KOPT-K1 (cell line): ENCODE measurements at regions not wholly inside any gene's neighbourhood (a gene's known extent, or its start where the extent isn't known, plus 50 kb on each side); places are given as distances from the start of the nearest gene placed in this dataset.

ENCODE experiments used
- H3K27ac ChIP-seq: fragments of 200-600 bp; sonication (generic); 2 replicates; pipeline ENCODE4 v1.5.1; 2016; ENCODE audit warnings: antibody characterized with exemption, mild to moderate bottlenecking, low read depth, low read length; ENCODE audit not compliant: poor library complexity, severe bottlenecking
- H3K36me3 ChIP-seq: fragments of 200-600 bp; sonication (generic); 2 replicates; pipeline ENCODE4 v1.5.1; 2017; ENCODE audit warnings: antibody characterized with exemption, mild to moderate bottlenecking, low read length, moderate library complexity; ENCODE audit not compliant: insufficient read depth
- H3K9me3 ChIP-seq: fragments of 200-600 bp; sonication (generic); 2 replicates; pipeline ENCODE4 v1.5.1; 2017; ENCODE audit warnings: antibody characterized with exemption, low read length, mild to moderate bottlenecking; ENCODE audit not compliant: insufficient read depth, poor library complexity, severe bottlenecking

GRCh38 chr1:191561276-191561675, 597.0 kb upstream of the RGS18 start:
- no peaks in the 10 kb centered on the region for H3K36me3 ChIP-seq
- no peak overlapping the region for H3K27ac ChIP-seq
- no peaks in the 10 kb centered on the region for H3K9me3 ChIP-seq

GRCh38 chr1:191564275-191564674, 594.0 kb upstream of the RGS18 start:
- H3K9me3 ChIP-seq, result no peaks in the 10 kb centered on the region
- no peaks in the 10 kb centered on the region for H3K36me3 ChIP-seq

GRCh38 chr1:191572479-191572878, 585.8 kb upstream of the RGS18 start:
- Histone ChIP-seq H3K36me3 (no peaks in the 10 kb centered on the region), H3K9me3 (no peaks in the 10 kb centered on the region), H3K27ac (no peak overlapping the region)

More at GRCh38 chr1:191564275-191564674, 594.0 kb upstream of the RGS18 start:
- H3K27ac ChIP-seq, result no peak overlapping the region

- no peaks in the 10 kb centered on the region for H3K9me3 ChIP-seq
- no peaks in the 10 kb centered on the region for H3K36me3 ChIP-seq
- no peak overlapping the region for H3K27ac ChIP-seq
Observed at GRCh38 chr1:191575180-191575579, 583.1 kb upstream of the RGS18 start.

GRCh38 chr1:191575746-191576145, 582.5 kb upstream of the RGS18 start:
- no peaks in the 10 kb centered on the region for H3K9me3 ChIP-seq
- no peaks in the 10 kb centered on the region for H3K36me3 ChIP-seq
- H3K27ac ChIP-seq, result no peak overlapping the region

- no peak overlapping the region for H3K27ac ChIP-seq
- H3K9me3 ChIP-seq, result no peaks in the 10 kb centered on the region
- H3K36me3 ChIP-seq, result no peaks in the 10 kb centered on the region
Observed at GRCh38 chr1:191577213-191577612, 581.0 kb upstream of the RGS18 start.

- no peak overlapping the region for H3K27ac ChIP-seq
- H3K9me3 ChIP-seq, result no peaks in the 10 kb centered on the region
- H3K36me3 ChIP-seq, result no peaks in the 10 kb centered on the region
Observed at GRCh38 chr1:191578281-191578680, 580.0 kb upstream of the RGS18 start.

GRCh38 chr1:191579019-191579418, 579.2 kb upstream of the RGS18 start:
- H3K9me3 ChIP-seq, result no peaks in the 10 kb centered on the region
- H3K27ac ChIP-seq, result no peak overlapping the region
- no peaks in the 10 kb centered on the region for H3K36me3 ChIP-seq

- no peaks in the 10 kb centered on the region for H3K9me3 ChIP-seq
- no peaks in the 10 kb centered on the region for H3K36me3 ChIP-seq
- no peak overlapping the region for H3K27ac ChIP-seq
Observed at GRCh38 chr1:191582169-191582568, 576.1 kb upstream of the RGS18 start.

- no peaks in the 10 kb centered on the region for H3K9me3 ChIP-seq
Observed at GRCh38 chr1:191585095-191585494, 573.2 kb upstream of the RGS18 start.

GRCh38 chr1:191588905-191589304, 569.4 kb upstream of the RGS18 start:
- Histone ChIP-seq H3K36me3 (no peaks in the 10 kb centered on the region), H3K27ac (no peak overlapping the region), H3K9me3 (no peaks in the 10 kb centered on the region)

More at GRCh38 chr1:191585095-191585494, 573.2 kb upstream of the RGS18 start:
- no peaks in the 10 kb centered on the region for H3K36me3 ChIP-seq
- no peak overlapping the region for H3K27ac ChIP-seq

- no peak overlapping the region for H3K27ac ChIP-seq
- H3K9me3 ChIP-seq, result no peaks in the 10 kb centered on the region
- H3K36me3 ChIP-seq, result no peaks in the 10 kb centered on the region
Observed at GRCh38 chr1:191589536-191589935, 568.7 kb upstream of the RGS18 start.

GRCh38 chr1:191590578-191590977, 567.7 kb upstream of the RGS18 start:
- H3K9me3 ChIP-seq, result no peaks in the 10 kb centered on the region
- no peaks in the 10 kb centered on the region for H3K36me3 ChIP-seq
- no peak overlapping the region for H3K27ac ChIP-seq

- Histone ChIP-seq H3K36me3 (no peaks in the 10 kb centered on the region), H3K27ac (no peak overlapping the region), H3K9me3 (no peaks in the 10 kb centered on the region)
Observed at GRCh38 chr1:191592039-191592438, 566.2 kb upstream of the RGS18 start.

GRCh38 chr1:191592907-191593306, 565.4 kb upstream of the RGS18 start:
- no peaks in the 10 kb centered on the region for H3K9me3 ChIP-seq
- H3K36me3 ChIP-seq, result no peaks in the 10 kb centered on the region

GRCh38 chr1:191595170-191595569, 563.1 kb upstream of the RGS18 start:
- no peak overlapping the region for H3K27ac ChIP-seq
- H3K36me3 ChIP-seq, result no peaks in the 10 kb centered on the region
- no peaks in the 10 kb centered on the region for H3K9me3 ChIP-seq

More at GRCh38 chr1:191592907-191593306, 565.4 kb upstream of the RGS18 start:
- H3K27ac ChIP-seq, result no peak overlapping the region

GRCh38 chr1:191608367-191608766, 549.9 kb upstream of the RGS18 start:
- no peaks in the 10 kb centered on the region for H3K36me3 ChIP-seq
- H3K27ac ChIP-seq, result no peak overlapping the region
- no peaks in the 10 kb centered on the region for H3K9me3 ChIP-seq
